ENCODE measurements at regions not wholly inside any gene's neighbourhood (a gene's known extent, or its start where the extent isn't known, plus 50 kb on each side); places are given as distances from the start of the nearest gene placed in this dataset.

- TF ChIP-seq, protein P1, sequence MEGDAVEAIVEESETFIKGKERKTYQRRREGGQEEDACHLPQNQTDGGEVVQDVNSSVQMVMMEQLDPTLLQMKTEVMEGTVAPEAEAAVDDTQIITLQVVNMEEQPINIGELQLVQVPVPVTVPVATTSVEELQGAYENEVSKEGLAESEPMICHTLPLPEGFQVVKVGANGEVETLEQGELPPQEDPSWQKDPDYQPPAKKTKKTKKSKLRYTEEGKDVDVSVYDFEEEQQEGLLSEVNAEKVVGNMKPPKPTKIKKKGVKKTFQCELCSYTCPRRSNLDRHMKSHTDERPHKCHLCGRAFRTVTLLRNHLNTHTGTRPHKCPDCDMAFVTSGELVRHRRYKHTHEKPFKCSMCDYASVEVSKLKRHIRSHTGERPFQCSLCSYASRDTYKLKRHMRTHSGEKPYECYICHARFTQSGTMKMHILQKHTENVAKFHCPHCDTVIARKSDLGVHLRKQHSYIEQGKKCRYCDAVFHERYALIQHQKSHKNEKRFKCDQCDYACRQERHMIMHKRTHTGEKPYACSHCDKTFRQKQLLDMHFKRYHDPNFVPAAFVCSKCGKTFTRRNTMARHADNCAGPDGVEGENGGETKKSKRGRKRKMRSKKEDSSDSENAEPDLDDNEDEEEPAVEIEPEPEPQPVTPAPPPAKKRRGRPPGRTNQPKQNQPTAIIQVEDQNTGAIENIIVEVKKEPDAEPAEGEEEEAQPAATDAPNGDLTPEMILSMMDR (IDR thresholded peaks at IDR 0.05): no peak
- TF ChIP-seq POLR2AphosphoS5 (IDR thresholded peaks at IDR 0.05) (no peak), POLR2A (IDR thresholded peaks at IDR 0.05) (no peak), EP300 (IDR thresholded peaks at IDR 0.05; ENCODE audit: low read depth) (no peak)
These were observed 354.2 kb downstream of the FBXO15 start for GRCh38 chr18:73793386-73793785.

Data from transverse colon (tissue), 4 donors.